ENCODE measurements at regions not wholly inside any gene's neighbourhood (a gene's known extent, or its start where the extent isn't known, plus 50 kb on each side); places are given as distances from the start of the nearest gene placed in this dataset.

- TF ChIP-seq CTCF (IDR thresholded peaks at IDR 0.05), result no peak
- no peak for TF ChIP-seq POLR2A (IDR thresholded peaks at IDR 0.05)
- TF ChIP-seq POLR2AphosphoS5 (IDR thresholded peaks at IDR 0.05), result no peak
Observed at GRCh38 chr21:22885079-22885478, 1886.9 kb downstream of the NCAM2 start.

Data from suprapubic skin (tissue), 4 donors.